Osteoblast (primary cell): ENCODE measurements at regions not wholly inside any gene's neighbourhood (a gene's known extent, or its start where the extent isn't known, plus 50 kb on each side); places are given as distances from the start of the nearest gene placed in this dataset.
A peak's percentile ranks its signal among the peaks of the same experiment; 100 is the strongest.

Experiments
- DNase-seq: peaks from one replicate; pipeline ENCODE4 v3.0.0; 2011; ENCODE audit warnings: low spot score, mixed read lengths; ENCODE audit not compliant: insufficient read length; ENCODE audit errors: missing footprints
- H2AFZ ChIP-seq: 2 replicates; pipeline ENCODE4 v1.6.0; 2011; ENCODE audit warnings: mild to moderate bottlenecking, low read length
- H3K27ac ChIP-seq: 2 replicates; pipeline ENCODE4 v1.5.1; 2011; ENCODE audit warnings: mild to moderate bottlenecking, low read depth, low read length, moderate library complexity
- H3K27me3 ChIP-seq: 2 replicates; pipeline ENCODE4 v1.6.0; 2012; ENCODE audit warnings: mild to moderate bottlenecking, control low read depth, inconsistent platforms, low read length, moderate library complexity; ENCODE audit not compliant: insufficient read depth
- H3K36me3 ChIP-seq: 2 replicates; pipeline ENCODE4 v1.5.1; 2011; ENCODE audit warnings: mild to moderate bottlenecking, low read length, control low read depth, moderate library complexity; ENCODE audit not compliant: insufficient read depth
- H3K4me1 ChIP-seq: 2 replicates; pipeline ENCODE4 v1.5.1; 2011; ENCODE audit warnings: mild to moderate bottlenecking, low read length, control low read depth, moderate library complexity; ENCODE audit not compliant: insufficient read depth
- H3K4me2 ChIP-seq: 2 replicates; pipeline ENCODE4 v1.6.0; 2011; ENCODE audit warnings: mild to moderate bottlenecking, low read length; ENCODE audit not compliant: insufficient read depth
- H3K4me3 ChIP-seq: fragments of 200-600 bp; sonication (generic); 3 replicates; pipeline ENCODE4 v1.5.1; 2012; ENCODE audit warnings: mild to moderate bottlenecking, low read length, inconsistent platforms; ENCODE audit not compliant: insufficient read depth
- H3K79me2 ChIP-seq: 2 replicates; pipeline ENCODE4 v1.6.0; 2012; ENCODE audit warnings: mild to moderate bottlenecking, low read length, control low read depth, inconsistent platforms; ENCODE audit not compliant: insufficient read depth
- H3K9me3 ChIP-seq: 2 replicates; pipeline ENCODE4 v1.5.1; 2011; ENCODE audit warnings: low read depth, low read length, control low read depth
- H4K20me1 ChIP-seq: 2 replicates; pipeline ENCODE4 v1.6.0; 2012; ENCODE audit warnings: mild to moderate bottlenecking, low read length, control low read depth; ENCODE audit not compliant: insufficient read depth
- TF ChIP-seq, protein P1 (sequence below): IDR thresholded peaks from 2 replicates; pipeline ENCODE4 v1.5.1; 2011; ENCODE audit warnings: mild to moderate bottlenecking, low read depth, low read length, moderate library complexity; ENCODE audit errors: extremely low read depth

DNA sequence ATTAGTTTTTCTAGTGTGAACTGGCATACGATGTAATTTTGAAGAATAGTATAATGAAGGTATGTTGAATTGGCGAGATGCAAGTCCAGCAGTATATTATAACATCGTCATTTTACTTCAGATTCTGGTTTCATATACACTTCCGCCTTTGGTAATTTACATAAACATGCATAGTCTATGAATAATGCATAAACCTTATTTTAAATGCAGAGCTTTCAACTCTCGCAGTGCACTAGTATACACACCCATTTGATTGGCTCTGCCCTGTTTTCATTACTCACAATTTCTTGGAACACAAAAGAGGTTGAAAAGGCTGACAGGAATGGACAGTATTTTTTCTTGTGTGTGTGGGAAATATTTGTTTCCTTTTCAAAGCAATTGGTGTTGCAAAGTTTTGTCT is 128.9 kb upstream of the CCNH start:
- Histone ChIP-seq H3K27me3 (no peaks in the 10 kb centered on the region), H4K20me1 (no peaks in the 10 kb centered on the region), H3K27ac (no peak overlapping the region), H3K4me1 (no peaks in the 10 kb centered on the region), H3K79me2 (no peaks in the 10 kb centered on the region), H3K4me2 (no peak overlapping the region), H2AFZ (no peak overlapping the region), H3K36me3 (no peaks in the 10 kb centered on the region), H3K9me3 (no peaks in the 10 kb centered on the region), H3K4me3 (no peak overlapping the region)
- DNase-seq = no peak
- TF ChIP-seq, protein P1, sequence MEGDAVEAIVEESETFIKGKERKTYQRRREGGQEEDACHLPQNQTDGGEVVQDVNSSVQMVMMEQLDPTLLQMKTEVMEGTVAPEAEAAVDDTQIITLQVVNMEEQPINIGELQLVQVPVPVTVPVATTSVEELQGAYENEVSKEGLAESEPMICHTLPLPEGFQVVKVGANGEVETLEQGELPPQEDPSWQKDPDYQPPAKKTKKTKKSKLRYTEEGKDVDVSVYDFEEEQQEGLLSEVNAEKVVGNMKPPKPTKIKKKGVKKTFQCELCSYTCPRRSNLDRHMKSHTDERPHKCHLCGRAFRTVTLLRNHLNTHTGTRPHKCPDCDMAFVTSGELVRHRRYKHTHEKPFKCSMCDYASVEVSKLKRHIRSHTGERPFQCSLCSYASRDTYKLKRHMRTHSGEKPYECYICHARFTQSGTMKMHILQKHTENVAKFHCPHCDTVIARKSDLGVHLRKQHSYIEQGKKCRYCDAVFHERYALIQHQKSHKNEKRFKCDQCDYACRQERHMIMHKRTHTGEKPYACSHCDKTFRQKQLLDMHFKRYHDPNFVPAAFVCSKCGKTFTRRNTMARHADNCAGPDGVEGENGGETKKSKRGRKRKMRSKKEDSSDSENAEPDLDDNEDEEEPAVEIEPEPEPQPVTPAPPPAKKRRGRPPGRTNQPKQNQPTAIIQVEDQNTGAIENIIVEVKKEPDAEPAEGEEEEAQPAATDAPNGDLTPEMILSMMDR = no peak

DNA sequence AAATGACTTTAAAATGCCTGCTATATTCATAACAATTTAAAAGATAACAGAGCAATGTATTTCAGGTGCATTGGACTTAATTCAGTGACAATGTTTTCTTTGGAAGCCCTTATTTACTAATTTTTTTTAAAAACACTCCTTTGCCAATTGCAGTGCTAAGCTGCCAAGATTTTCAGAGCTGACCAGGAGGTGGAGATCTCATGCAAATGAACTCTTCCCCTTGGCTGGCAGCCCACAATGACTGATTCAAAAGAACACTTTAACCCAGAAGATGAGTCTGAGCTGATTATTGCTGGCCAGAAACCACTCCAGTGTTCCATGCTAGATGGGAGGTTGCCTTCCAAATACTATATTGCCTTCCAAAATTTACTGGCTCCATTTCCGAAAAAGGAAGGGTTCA is 128.3 kb upstream of the CCNH start:
- peak; percentile 35 for DNase-seq

DNA sequence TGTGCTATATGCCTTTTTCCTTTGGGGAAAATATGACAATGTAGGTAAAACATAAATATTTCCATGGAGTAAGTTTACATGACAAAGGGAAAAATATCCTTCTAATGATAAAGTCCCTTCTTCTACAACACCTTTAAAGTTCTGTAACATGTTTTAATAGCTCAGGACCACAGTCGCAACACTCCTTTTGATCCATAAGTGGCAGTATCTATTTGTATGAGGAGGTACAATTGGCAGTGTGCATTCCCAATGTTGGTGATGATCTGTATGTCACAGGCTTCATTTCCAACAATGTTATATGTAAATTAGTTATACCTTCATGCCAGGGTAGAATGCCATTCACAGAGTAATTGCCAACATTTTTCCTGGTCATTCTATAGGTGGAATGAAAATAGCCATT is 127.1 kb upstream of the CCNH start:
- H3K4me2 ChIP-seq = no peak overlapping the region
- no peaks in the 10 kb centered on the region for H3K27me3 ChIP-seq

More for the DNA sequence above, 128.3 kb upstream of the CCNH start:
- H3K9me3 ChIP-seq = no peaks in the 10 kb centered on the region
- no peaks in the 10 kb centered on the region for H3K27me3 ChIP-seq
- TF ChIP-seq, protein P1 = no peak
- no peaks in the 10 kb centered on the region for H4K20me1 ChIP-seq
- H3K4me1 ChIP-seq = no peaks in the 10 kb centered on the region
- H2AFZ ChIP-seq = no peak overlapping the region
- H3K4me2 ChIP-seq = no peak overlapping the region
- no peak overlapping the region for H3K4me3 ChIP-seq
- no peaks in the 10 kb centered on the region for H3K36me3 ChIP-seq
- H3K79me2 ChIP-seq = no peaks in the 10 kb centered on the region
- no peak overlapping the region for H3K27ac ChIP-seq

GRCh38 chr5:87536365-87536764 is 123.6 kb upstream of the CCNH start:
- no peak for DNase-seq
- Histone ChIP-seq H2AFZ (no peak overlapping the region), H3K27me3 (no peaks in the 10 kb centered on the region), H3K9me3 (no peaks in the 10 kb centered on the region), H3K79me2 (no peaks in the 10 kb centered on the region), H3K27ac (no peak overlapping the region), H3K4me1 (no peaks in the 10 kb centered on the region), H3K4me3 (no peak overlapping the region), H4K20me1 (no peaks in the 10 kb centered on the region), H3K36me3 (no peaks in the 10 kb centered on the region), H3K4me2 (no peak overlapping the region)
- TF ChIP-seq, protein P1 = no peak

More for the DNA sequence above, 127.1 kb upstream of the CCNH start:
- H3K9me3 ChIP-seq = no peaks in the 10 kb centered on the region
- H4K20me1 ChIP-seq = no peaks in the 10 kb centered on the region
- no peaks in the 10 kb centered on the region for H3K79me2 ChIP-seq
- TF ChIP-seq, protein P1 = no peak
- no peaks in the 10 kb centered on the region for H3K4me1 ChIP-seq
- H2AFZ ChIP-seq = no peak overlapping the region
- no peak overlapping the region for H3K4me3 ChIP-seq
- no peaks in the 10 kb centered on the region for H3K36me3 ChIP-seq
- H3K27ac ChIP-seq = no peak overlapping the region
- no peak for DNase-seq
